Liver (tissue), 8 donors: ENCODE measurements at regions not wholly inside any gene's neighbourhood (a gene's known extent, or its start where the extent isn't known, plus 50 kb on each side); places are given as distances from the start of the nearest gene placed in this dataset.

Experiments
- DNase-seq: peaks from one replicate; pipeline ENCODE4 v3.0.0-alpha.2; 2017; ENCODE audit warnings: low spot score
- H3K27ac ChIP-seq, 2 donors: one replicate each; pipeline ENCODE4 v1.7.0; 2013; ENCODE audit warnings: inconsistent platforms in 2 of 2, low read length in 2 of 2, control low read depth in 1 of 2, low read depth in 1 of 2, mild to moderate bottlenecking in 1 of 2
- H3K27me3 ChIP-seq, 4 donors: one replicate each; pipeline versions ENCODE4 v1.6.1 to v1.7.0; 2013; ENCODE audit warnings: low read length in 3 of 4, inconsistent platforms in 1 of 4, mild to moderate bottlenecking in 1 of 4, moderate library complexity in 1 of 4; ENCODE audit not compliant: control insufficient read depth in 4 of 4, insufficient read depth in 4 of 4
- H3K36me3 ChIP-seq, 4 donors: one replicate each; pipeline versions ENCODE4 v1.6.1 to v1.7.0; 2013; ENCODE audit warnings: low read length in 3 of 4, mild to moderate bottlenecking in 3 of 4, low read depth in 1 of 4, moderate library complexity in 1 of 4; ENCODE audit not compliant: control insufficient read depth in 4 of 4, insufficient read depth in 3 of 4
- H3K4me1 ChIP-seq, 4 donors: one replicate each; pipeline versions ENCODE4 v1.6.1 to v1.7.0; 2013; ENCODE audit warnings: low read length in 3 of 4, mild to moderate bottlenecking in 3 of 4, moderate library complexity in 1 of 4; ENCODE audit not compliant: control insufficient read depth in 4 of 4, insufficient read depth in 4 of 4
- H3K4me3 ChIP-seq, 3 donors: one replicate each; pipeline versions ENCODE4 v1.6.1 to v1.7.0; 2013; ENCODE audit warnings: low read length in 3 of 3, control low read depth in 1 of 3, low read depth in 1 of 3, mild to moderate bottlenecking in 1 of 3
- H3K9ac ChIP-seq, 2 donors: one replicate each; pipeline ENCODE4 v1.7.0; 2013; ENCODE audit warnings: low read length in 2 of 2, mild to moderate bottlenecking in 2 of 2, moderate library complexity in 2 of 2, control low read depth in 1 of 2, low read depth in 1 of 2
- H3K9me3 ChIP-seq, 4 donors: one replicate each; pipeline versions ENCODE4 v1.6.1 to v1.7.0; 2013; ENCODE audit warnings: low read length in 3 of 4; ENCODE audit not compliant: control insufficient read depth in 4 of 4
- ATF3 ChIP-seq: IDR thresholded peaks from 2 replicates; pipeline ENCODE4 v1.6.1; 2016; ENCODE audit warnings: antibody characterized with exemption
- CTCF ChIP-seq: fragments of 150-350 bp; IDR thresholded peaks from 2 replicates; pipeline ENCODE4 v1.5.1; 2017; ENCODE audit warnings: improper control_type of control experiment, low read depth, low read length; ENCODE audit not compliant: missing input control
- FOXA1 ChIP-seq: IDR thresholded peaks from 2 replicates; pipeline ENCODE4 v1.6.1; 2016; ENCODE audit warnings: antibody characterized with exemption
- HNF4A ChIP-seq, 2 donors: conservative IDR thresholded peaks; 2 replicates each; pipeline ENCODE4 v1.6.1; 2016; ENCODE audit warnings: antibody characterized with exemption in 2 of 2, mild to moderate bottlenecking in 2 of 2
- JUND ChIP-seq, 2 donors: IDR thresholded peaks; 2 replicates each; pipeline ENCODE4 v1.6.1; 2016; ENCODE audit warnings: antibody characterized with exemption in 2 of 2
- MAX ChIP-seq: IDR thresholded peaks from 2 replicates; pipeline ENCODE4 v1.6.1; 2016; ENCODE audit warnings: antibody characterized with exemption
- NR2F2 ChIP-seq: IDR thresholded peaks from 2 replicates; pipeline ENCODE4 v1.6.1; 2016; ENCODE audit warnings: antibody characterized with exemption
- RAD21 ChIP-seq, 2 donors: IDR thresholded peaks; 2 replicates each; pipeline ENCODE4 v1.6.1; 2016; ENCODE audit warnings: antibody characterized with exemption in 2 of 2, mild to moderate bottlenecking in 2 of 2
- REST ChIP-seq: IDR thresholded peaks from 2 replicates; pipeline ENCODE4 v1.6.1; 2016; ENCODE audit warnings: antibody characterized with exemption, mild to moderate bottlenecking
- RXRA ChIP-seq, 2 donors: IDR thresholded peaks; 2 replicates each; pipeline ENCODE4 v1.6.1; 2017 to 2018; ENCODE audit warnings: antibody characterized with exemption in 2 of 2, mild to moderate bottlenecking in 1 of 2
- TAF1 ChIP-seq: conservative IDR thresholded peaks from 2 replicates; pipeline ENCODE4 v1.6.1; 2016; ENCODE audit warnings: antibody characterized with exemption, mild to moderate bottlenecking
- ZBTB33 ChIP-seq: IDR thresholded peaks from 2 replicates; pipeline ENCODE4 v1.6.1; 2016; ENCODE audit warnings: antibody characterized with exemption
- WGBS: extraction: QIAGEN DNeasy Blood & Tissue Kit; methylation state at CpG from one replicate; pipeline ENCODE4 v1.1.7; 2013; 5-methylcytosine and 5-hydroxymethylcytosine counted together
- donor health status: healthy.
- donor health status: healthy.
- donor health status: healthy.
- donor health status: healthy.
- donor health status: healthy.

GRCh38 chrX:2136848-2137247, 363.9 kb downstream of the DHRSX start:
- no peaks in the 10 kb centered on the region for H3K27me3 ChIP-seq
- DNase-seq: no peak
- no peaks in the 10 kb centered on the region for H3K36me3 ChIP-seq
- no peak overlapping the region for H3K9ac ChIP-seq
- no peak overlapping the region for H3K4me3 ChIP-seq
- no peak for TF ChIP-seq CTCF
- TF ChIP-seq HNF4A (conservative IDR thresholded peaks at IDR 0.05): no peak
- TF ChIP-seq REST: no peak
- TF ChIP-seq TAF1: no peak
- TF ChIP-seq MAX: no peak
- TF ChIP-seq ATF3: no peak
- no peak for TF ChIP-seq ZBTB33
- H3K27ac ChIP-seq: no peak overlapping the region
- 95% methylated on average over 2 of the region's 2 CpGs for WGBS
- H3K4me1 ChIP-seq: no peaks in the 10 kb centered on the region
- no peaks in the 10 kb centered on the region for H3K9me3 ChIP-seq

GRCh38 chrX:2135421-2135820, 365.4 kb downstream of the DHRSX start:
- no peaks in the 10 kb centered on the region for H3K27me3 ChIP-seq
- 95% methylated on average over 6 of the region's 6 CpGs for WGBS
- no peaks in the 10 kb centered on the region for H3K9me3 ChIP-seq
- H3K36me3 ChIP-seq: no peaks in the 10 kb centered on the region
- no peak for DNase-seq
- no peak overlapping the region for H3K9ac ChIP-seq
- no peak overlapping the region for H3K27ac ChIP-seq
- no peaks in the 10 kb centered on the region for H3K4me1 ChIP-seq
- no peak overlapping the region for H3K4me3 ChIP-seq
- TF ChIP-seq RAD21 (IDR thresholded peaks at IDR 0.05) (no peak), FOXA1 (no peak), JUND (IDR thresholded peaks at IDR 0.05) (no peak), MAX (no peak), CTCF (no peak), RXRA (IDR thresholded peaks at IDR 0.05) (no peak), ATF3 (no peak), NR2F2 (no peak), HNF4A (conservative IDR thresholded peaks at IDR 0.05) (no peak)
